GM21737 (cell line): ENCODE measurements at regions not wholly inside any gene's neighbourhood (a gene's known extent, or its start where the extent isn't known, plus 50 kb on each side); places are given as distances from the start of the nearest gene placed in this dataset.

Experiments used
- ATAC-seq: cut with Tn5 transposase; IDR thresholded peaks from one replicate; pipeline ENCODE4 v1.9.1; 2021; ENCODE audit warnings: mild to moderate bottlenecking, moderate library complexity; ENCODE audit not compliant: unreplicated experiment

- ATAC-seq, result no peak
These were observed 526.6 kb upstream of the PKDCC start for GRCh38 chr2:41521211-41521610.

- no peak for ATAC-seq
These were observed 520.1 kb upstream of the PKDCC start for GRCh38 chr2:41527525-41528323.

GRCh38 chr2:41535575-41535974 lies 512.2 kb upstream of the PKDCC start:
- no peak for ATAC-seq

DNA sequence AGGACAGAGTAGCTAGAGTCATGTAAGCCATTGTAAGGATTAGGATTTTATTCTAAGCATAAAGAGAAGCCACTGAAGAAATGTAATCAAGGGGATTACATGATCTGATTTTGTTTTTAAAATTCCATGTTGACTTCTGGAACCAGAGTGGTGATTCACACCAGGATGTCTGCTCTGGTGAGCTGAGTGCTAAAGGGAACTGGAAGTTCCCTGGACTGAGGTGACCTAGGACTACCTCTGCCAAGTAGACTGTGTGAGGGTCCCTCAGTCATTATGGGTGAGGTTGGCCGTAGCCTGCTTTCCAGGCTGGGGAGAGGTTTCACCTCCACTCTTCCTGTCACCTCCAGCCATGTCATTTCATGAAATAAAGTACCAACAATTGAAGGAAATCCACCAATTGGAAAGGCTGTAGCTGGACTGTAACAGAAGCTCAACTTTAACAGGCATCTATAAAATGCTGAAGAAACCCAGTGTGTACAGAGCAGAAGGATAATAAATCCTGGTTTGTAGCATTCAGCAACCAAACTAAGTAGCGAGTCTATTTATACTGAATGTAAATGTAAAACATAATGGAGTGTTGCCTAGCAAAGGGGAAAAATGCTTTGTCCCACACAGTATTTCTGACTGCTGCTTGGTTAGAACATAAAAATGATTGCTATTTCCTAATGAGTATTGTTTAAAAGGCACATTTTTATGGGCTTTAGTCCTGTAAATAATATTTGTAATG lies 507.4 kb upstream of the PKDCC start:
- no peak for ATAC-seq

DNA sequence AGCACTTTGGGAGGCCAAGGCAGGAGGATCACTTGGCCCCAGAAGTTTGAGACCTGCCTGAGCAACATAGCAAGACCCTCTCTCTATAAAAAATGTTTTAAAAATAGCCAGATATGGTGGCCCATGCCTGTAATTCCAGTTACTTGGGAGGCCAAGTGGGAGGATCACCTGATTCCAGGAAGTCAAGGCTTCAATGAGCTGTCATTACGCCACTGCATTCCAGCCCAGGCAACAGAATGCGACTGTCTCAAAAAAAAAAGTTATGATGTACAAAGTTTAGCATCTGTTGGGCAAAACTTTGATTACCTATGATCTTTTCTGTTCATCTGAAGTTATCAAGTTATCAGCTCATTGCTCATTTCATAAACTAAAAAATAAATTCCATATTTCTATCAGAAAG lies 504.1 kb upstream of the PKDCC start:
- ATAC-seq, result no peak

DNA sequence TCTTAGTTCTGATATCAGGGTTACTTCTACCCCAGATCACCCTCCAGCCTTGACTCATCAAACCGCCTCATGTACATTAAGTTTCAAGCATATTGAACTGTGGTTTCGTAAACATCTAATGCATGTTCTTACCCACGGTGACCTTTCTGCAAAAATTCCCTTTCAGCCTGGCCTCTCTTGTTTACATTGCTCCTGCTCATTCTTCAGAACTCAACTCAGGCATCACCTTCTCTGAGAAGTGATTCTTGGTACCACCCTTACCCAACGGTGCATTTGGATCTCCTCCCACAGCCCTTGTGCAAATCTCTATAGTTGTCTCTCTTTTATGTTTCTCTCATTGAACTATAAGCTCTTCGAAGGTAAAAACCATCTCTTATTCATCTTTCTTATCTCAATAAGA lies 503.1 kb upstream of the PKDCC start:
- no peak for ATAC-seq

GRCh38 chr2:41546031-41546430 lies 501.8 kb upstream of the PKDCC start:
- no peak for ATAC-seq

GRCh38 chr2:41568648-41569047 lies 479.2 kb upstream of the PKDCC start:
- ATAC-seq, result no peak

GRCh38 chr2:41572154-41572553 lies 475.7 kb upstream of the PKDCC start:
- no peak for ATAC-seq

DNA sequence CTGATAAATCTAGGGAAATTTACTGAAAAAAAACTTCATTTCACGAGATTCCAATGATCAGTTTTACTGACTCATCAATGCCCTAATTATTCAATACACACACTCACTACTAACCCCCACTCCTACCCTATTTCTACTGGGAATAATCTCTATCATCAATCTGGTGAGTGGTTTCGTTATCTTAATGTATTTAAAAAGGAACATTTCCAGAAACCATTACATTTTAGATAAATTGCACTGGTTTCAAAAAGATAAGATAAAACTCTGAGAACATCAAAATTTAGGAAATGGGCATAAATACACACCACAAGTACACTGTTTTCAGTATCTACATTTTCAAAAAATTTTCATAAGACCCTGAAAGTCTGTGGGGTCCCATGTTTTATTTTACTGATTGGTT lies 471.4 kb upstream of the PKDCC start:
- no peak for ATAC-seq

DNA sequence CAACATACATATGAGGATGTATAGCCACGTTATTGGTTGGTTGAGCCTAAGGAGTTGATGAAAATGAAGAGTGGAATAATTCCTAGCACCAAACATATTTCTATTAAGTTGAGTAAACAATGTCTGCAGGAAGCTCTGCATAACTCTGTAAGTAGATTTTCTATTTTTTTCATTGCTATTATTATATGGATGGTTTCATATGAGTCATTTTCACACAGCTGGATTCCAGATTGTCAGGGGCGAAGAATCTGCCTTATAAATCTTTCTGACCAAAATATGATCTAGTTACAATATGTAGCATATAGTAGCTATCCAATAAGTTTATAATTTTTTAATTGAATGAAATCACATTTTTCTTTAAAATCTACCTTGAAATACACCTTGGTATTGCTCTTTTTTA lies 468.0 kb upstream of the PKDCC start:
- ATAC-seq, result no peak

DNA sequence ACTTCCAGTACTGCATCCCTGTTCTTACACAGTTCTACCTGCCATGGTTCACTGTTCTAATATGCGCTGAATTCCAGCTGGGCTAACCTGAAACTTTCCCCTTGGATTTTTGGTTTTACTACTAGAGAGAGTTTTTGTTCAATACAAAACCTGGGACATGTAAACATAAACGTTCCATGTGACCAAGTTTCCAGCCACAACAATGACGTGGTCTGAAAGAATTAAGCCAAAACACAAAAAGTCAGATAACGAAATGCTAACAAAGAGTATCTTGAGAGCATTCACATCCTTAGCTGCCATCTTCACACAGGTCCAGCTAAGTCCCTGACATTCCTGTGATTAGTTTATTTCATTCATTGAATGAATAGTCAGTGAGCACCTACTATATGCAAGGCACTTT lies 467.0 kb upstream of the PKDCC start:
- ATAC-seq, result no peak

DNA sequence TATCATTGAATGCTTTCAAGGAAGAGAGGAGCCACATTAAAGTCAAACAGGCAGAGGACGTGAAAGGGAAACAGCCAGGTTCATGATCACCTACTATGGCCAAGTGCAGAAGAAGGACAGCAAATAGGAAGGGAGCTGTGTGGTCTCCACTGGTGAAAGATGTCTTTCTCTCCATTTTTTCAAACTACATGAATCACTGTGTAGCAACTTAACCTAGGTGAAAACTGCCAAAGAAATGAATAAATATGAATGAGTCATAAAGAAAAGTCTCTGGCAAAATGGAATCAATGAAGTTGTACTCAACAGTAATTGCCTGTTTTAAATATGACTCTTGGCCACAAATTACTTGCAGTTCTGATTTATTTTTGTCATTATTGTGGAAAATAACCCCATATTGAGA lies 452.6 kb upstream of the PKDCC start:
- no peak for ATAC-seq

- ATAC-seq, result no peak
These were observed 450.1 kb upstream of the PKDCC start for GRCh38 chr2:41597680-41598079.

DNA sequence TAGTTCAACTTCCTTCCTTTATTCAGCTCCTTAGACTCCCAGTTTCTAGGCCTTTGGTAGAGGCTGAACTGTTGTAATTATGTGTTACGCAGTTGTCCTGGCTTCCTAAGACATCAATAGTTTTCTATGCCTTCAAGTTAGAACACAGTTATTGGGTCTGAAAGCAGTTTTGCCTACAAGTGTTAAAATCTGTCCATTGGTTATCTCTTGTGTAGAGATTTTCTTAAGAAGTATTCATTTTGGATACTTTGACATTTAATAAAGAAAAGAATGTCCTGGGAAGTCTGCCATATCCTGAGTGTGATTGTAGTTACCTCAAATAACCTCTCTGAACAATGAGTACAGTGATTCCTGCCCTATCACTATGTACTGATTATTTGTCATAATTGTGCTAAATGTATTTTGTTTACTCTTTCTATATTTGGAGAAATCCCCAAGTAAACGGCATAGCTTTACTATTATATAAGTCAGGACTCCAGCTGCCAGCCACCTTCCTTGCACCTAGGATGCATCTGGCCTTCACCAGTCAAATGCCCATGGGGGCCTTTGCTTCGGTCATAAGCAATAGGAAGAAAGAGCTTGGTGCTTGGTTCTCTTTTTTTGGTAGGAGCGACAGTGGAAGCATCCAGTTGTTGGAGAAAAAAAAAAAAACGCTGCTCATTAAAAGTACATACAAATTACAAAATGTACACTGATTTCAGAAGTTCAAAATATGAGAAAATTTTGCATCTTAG lies 449.5 kb upstream of the PKDCC start:
- ATAC-seq, result no peak

- ATAC-seq, result no peak
These were observed 447.4 kb upstream of the PKDCC start for GRCh38 chr2:41600460-41600859.

DNA sequence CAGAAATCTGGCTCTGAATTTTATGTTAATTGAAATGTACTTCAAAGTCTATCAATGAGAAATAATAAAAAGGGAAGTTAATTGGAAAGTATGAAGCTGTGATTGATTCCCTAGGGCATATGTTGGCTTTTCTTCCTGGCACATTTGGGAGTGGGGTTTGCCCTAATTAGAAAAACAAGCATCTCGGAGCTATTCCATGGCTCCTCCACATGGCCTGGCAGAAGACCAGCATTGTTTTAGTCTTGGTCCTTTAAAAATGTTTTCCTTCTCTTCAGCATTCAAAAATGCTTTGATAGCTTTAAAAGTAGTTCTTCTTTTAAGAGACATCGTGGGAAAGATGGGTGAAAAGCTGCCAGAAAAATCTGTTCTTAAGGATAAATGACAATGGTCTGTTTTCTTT lies 445.5 kb upstream of the PKDCC start:
- ATAC-seq, result no peak

DNA sequence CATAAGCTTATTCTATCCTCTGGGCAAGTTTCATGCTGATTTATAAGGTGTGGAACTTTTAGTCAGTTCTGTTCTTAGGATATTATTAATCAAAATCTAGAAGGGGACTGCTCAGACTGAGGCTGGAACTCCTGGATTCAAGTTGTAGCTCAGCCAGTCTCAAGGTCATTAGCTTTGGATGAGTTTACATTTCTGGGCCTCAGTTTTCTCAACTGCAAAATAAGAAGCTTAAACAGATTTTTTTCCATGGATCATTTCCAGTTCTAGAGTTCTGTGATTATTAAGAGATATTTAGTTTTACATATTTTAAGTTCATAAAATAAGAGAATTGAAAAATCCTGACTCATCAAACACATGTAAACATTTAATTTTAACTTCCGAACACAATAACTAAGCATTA lies 442.5 kb upstream of the PKDCC start:
- ATAC-seq, result no peak

DNA sequence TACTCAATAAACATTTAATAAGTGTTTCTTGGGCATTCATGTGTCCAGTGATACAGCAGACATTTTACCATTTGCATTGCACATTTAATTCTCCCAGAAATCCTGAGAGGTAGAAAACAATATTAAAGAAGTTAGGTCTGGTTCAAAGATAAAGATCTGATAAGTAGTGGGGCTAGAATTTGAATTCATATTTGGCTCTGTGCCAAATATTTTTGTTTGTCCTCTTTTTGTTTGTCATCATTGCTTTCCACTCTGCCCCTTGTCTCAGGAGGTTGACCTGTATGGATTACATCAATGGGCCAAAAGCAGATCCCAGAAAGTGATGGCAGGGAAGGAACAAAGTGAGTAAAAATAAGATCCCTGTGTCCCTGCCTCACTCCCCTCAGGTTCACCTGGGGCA lies 441.9 kb upstream of the PKDCC start:
- no peak for ATAC-seq

GRCh38 chr2:41610501-41611190 lies 437.2 kb upstream of the PKDCC start:
- no peak for ATAC-seq

- ATAC-seq, result no peak
These were observed 429.1 kb upstream of the PKDCC start for GRCh38 chr2:41618754-41619153.
